Hepatocyte (in vitro differentiated cells): ENCODE measurements at regions not wholly inside any gene's neighbourhood (a gene's known extent, or its start where the extent isn't known, plus 50 kb on each side); places are given as distances from the start of the nearest gene placed in this dataset.

ENCODE experiments used
- DNase-seq: peaks from one replicate; pipeline ENCODE4 v3.0.0-alpha.2; 2016; ENCODE audit warnings: low spot score
- H2AFZ ChIP-seq: fragments of 200-600 bp; sonication (generic); 2 replicates; pipeline ENCODE4 v1.6.0; 2016; ENCODE audit warnings: antibody characterized with exemption, mild to moderate bottlenecking
- H3K27ac ChIP-seq: fragments of 200-600 bp; sonication (generic); 2 replicates; pipeline ENCODE4 v1.5.1; 2016; ENCODE audit warnings: mild to moderate bottlenecking
- H3K27me3 ChIP-seq: fragments of 200-600 bp; sonication (generic); 2 replicates; pipeline ENCODE4 v1.6.1; 2016
- H3K36me3 ChIP-seq: fragments of 200-600 bp; sonication (generic); replicated peaks from 2 replicates; pipeline ENCODE4 v1.5.1; 2016; ENCODE audit warnings: low read depth; ENCODE audit not compliant: insufficient read depth
- H3K4me1 ChIP-seq: fragments of 200-600 bp; sonication (generic); 2 replicates; pipeline ENCODE4 v1.5.1; 2016; ENCODE audit warnings: mild to moderate bottlenecking, moderate library complexity; ENCODE audit not compliant: insufficient read depth
- H3K4me2 ChIP-seq: fragments of 200-600 bp; sonication (generic); 2 replicates; pipeline ENCODE4 v1.6.0; 2016
- H3K4me3 ChIP-seq: fragments of 200-600 bp; sonication (generic); 2 replicates; pipeline ENCODE4 v1.5.1; 2016; ENCODE audit warnings: mild to moderate bottlenecking
- H3K79me2 ChIP-seq: fragments of 200-600 bp; sonication (generic); 2 replicates; pipeline ENCODE4 v1.6.0; 2017; ENCODE audit warnings: mild to moderate bottlenecking
- H3K9me2 ChIP-seq: fragments of 200-600 bp; sonication (generic); replicated peaks from 2 replicates; pipeline ENCODE4 v1.6.0; 2017; ENCODE audit warnings: mild to moderate bottlenecking; ENCODE audit not compliant: insufficient read depth
- H3K9me3 ChIP-seq: fragments of 200-600 bp; sonication (generic); 2 replicates; pipeline ENCODE4 v1.5.1; 2016; ENCODE audit warnings: low read depth, mild to moderate bottlenecking
- H4K20me1 ChIP-seq: fragments of 200-600 bp; sonication (generic); 2 replicates; pipeline ENCODE4 v1.6.0; 2016; ENCODE audit warnings: mild to moderate bottlenecking; ENCODE audit not compliant: insufficient read depth, poor library complexity, severe bottlenecking
- EZH2 ChIP-seq: fragments of 200-600 bp; sonication (generic); IDR thresholded peaks from 2 replicates; pipeline ENCODE4 v1.6.1; 2016; ENCODE audit warnings: antibody characterized with exemption, mild to moderate bottlenecking, borderline replicate concordance
- EZH2phosphoT487 ChIP-seq: fragments of 200-600 bp; sonication (generic); IDR thresholded peaks from one replicate; pipeline ENCODE4 v1.6.1; 2018; ENCODE audit warnings: antibody characterized with exemption, mild to moderate bottlenecking, low read depth, moderate library complexity; ENCODE audit not compliant: unreplicated experiment, severe bottlenecking
- WGBS: methylation state at CpG from one replicate; pipeline ENCODE4 v1.1.6; 2016; ENCODE audit warnings: low lambda C conversion rate; ENCODE audit errors: missing lambda C conversion rate; 5-methylcytosine and 5-hydroxymethylcytosine counted together
- TF ChIP-seq, protein P1 (sequence below): fragments of 200-600 bp; sonication (generic); IDR thresholded peaks from 2 replicates; pipeline ENCODE4 v1.5.1; 2016; ENCODE audit warnings: antibody characterized with exemption, mild to moderate bottlenecking; ENCODE audit not compliant: poor library complexity

- Histone ChIP-seq H3K4me1 (no peaks in the 10 kb centered on the region), H2AFZ (no peak overlapping the region), H3K79me2 (no peaks in the 10 kb centered on the region), H3K9me2 (no peaks in the 10 kb centered on the region), H3K4me2 (no peak overlapping the region), H3K4me3 (no peak overlapping the region), H3K27ac (no peak overlapping the region), H3K36me3 (no peaks in the 10 kb centered on the region), H3K27me3 (no peaks in the 10 kb centered on the region), H3K9me3 (no peaks in the 10 kb centered on the region), H4K20me1 (no peaks in the 10 kb centered on the region)
- WGBS = 80% methylated on average over 8 of the region's 9 CpGs
- DNase-seq = no peak
- no peak for TF ChIP-seq EZH2phosphoT487
- TF ChIP-seq EZH2 = no peak
- TF ChIP-seq, protein P1, sequence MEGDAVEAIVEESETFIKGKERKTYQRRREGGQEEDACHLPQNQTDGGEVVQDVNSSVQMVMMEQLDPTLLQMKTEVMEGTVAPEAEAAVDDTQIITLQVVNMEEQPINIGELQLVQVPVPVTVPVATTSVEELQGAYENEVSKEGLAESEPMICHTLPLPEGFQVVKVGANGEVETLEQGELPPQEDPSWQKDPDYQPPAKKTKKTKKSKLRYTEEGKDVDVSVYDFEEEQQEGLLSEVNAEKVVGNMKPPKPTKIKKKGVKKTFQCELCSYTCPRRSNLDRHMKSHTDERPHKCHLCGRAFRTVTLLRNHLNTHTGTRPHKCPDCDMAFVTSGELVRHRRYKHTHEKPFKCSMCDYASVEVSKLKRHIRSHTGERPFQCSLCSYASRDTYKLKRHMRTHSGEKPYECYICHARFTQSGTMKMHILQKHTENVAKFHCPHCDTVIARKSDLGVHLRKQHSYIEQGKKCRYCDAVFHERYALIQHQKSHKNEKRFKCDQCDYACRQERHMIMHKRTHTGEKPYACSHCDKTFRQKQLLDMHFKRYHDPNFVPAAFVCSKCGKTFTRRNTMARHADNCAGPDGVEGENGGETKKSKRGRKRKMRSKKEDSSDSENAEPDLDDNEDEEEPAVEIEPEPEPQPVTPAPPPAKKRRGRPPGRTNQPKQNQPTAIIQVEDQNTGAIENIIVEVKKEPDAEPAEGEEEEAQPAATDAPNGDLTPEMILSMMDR = no peak
These were observed 300.2 kb downstream of the MN1 start for GRCh38 chr22:27501191-27501936.

- H3K9me3 ChIP-seq = no peaks in the 10 kb centered on the region
- no peaks in the 10 kb centered on the region for H4K20me1 ChIP-seq
- no peak overlapping the region for H3K27ac ChIP-seq
- TF ChIP-seq, protein P1 = no peak
- TF ChIP-seq EZH2phosphoT487 (no peak), EZH2 (no peak)
- H3K9me2 ChIP-seq = no peaks in the 10 kb centered on the region
- H2AFZ ChIP-seq = no peak overlapping the region
- WGBS = 75% methylated on average over 4 of the region's 4 CpGs
- no peaks in the 10 kb centered on the region for H3K79me2 ChIP-seq
- no peaks in the 10 kb centered on the region for H3K27me3 ChIP-seq
- H3K36me3 ChIP-seq = no peaks in the 10 kb centered on the region
- H3K4me1 ChIP-seq = no peaks in the 10 kb centered on the region
- no peak for DNase-seq
- H3K4me2 ChIP-seq = no peak overlapping the region
- H3K4me3 ChIP-seq = no peak overlapping the region
These were observed 299.2 kb downstream of the MN1 start for GRCh38 chr22:27502327-27502726.

DNA sequence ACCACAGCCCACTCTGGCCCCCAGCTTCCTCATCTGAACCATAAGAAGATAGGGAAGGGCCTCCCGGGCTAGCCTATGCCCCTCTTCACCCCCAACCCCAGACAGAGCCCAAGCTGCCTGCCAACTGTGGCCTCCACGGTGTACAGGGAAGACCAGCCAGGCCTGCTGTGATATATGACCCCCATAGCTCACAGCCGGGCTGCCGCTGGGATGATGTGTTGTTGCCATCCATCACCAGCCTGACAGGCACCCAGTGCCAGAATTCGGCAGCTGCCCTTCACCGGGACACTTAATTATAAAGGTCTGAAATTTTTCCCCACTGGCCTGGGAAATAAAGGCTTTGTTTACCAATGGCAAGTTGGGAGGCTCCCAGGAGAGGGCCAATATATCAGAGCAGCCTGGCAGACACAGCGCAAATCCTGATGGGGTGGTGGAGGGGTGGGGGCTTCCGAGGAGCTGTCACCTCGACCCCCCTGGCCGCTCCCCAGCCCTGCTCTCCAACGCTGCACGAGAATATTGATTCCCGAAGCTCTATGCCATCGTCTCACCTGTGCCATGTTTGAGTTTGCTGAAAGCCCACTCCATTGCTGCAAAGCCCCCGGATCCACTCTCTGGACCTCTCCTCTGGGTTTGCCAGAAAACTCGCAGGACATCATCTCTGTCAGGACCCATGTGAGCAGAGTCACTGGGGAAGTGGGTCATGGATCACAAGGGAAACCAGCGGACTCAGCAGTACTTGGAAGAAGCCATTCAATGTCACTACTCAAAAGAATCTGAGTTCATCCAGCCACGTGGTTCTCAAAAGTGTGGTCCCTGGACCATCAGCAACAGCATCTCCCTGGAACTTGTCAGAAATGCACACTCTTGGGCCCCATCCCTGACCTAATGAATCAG, 296.9 kb downstream of the MN1 start:
- Histone ChIP-seq H3K4me3 (no peak overlapping the region), H2AFZ (no peak overlapping the region), H3K4me2 (no peak overlapping the region), H3K4me1 (no peaks in the 10 kb centered on the region), H3K27me3 (no peaks in the 10 kb centered on the region), H4K20me1 (no peaks in the 10 kb centered on the region), H3K36me3 (no peaks in the 10 kb centered on the region), H3K9me2 (no peaks in the 10 kb centered on the region), H3K9me3 (no peaks in the 10 kb centered on the region), H3K27ac (no peak overlapping the region), H3K79me2 (no peaks in the 10 kb centered on the region)
- 82% methylated on average over 18 of the region's 18 CpGs for WGBS
- DNase-seq = no peak
- no peak for TF ChIP-seq EZH2
- TF ChIP-seq EZH2phosphoT487 = no peak
- TF ChIP-seq, protein P1 = no peak
